NCI-H82 (cell line): ENCODE measurements at regions not wholly inside any gene's neighbourhood (a gene's known extent, or its start where the extent isn't known, plus 50 kb on each side); places are given as distances from the start of the nearest gene placed in this dataset.

ENCODE experiments used
- DNase-seq: peaks from one replicate; lab custom pipeline; 2025; lab: John Stamatoyannopoulos, UW

DNA sequence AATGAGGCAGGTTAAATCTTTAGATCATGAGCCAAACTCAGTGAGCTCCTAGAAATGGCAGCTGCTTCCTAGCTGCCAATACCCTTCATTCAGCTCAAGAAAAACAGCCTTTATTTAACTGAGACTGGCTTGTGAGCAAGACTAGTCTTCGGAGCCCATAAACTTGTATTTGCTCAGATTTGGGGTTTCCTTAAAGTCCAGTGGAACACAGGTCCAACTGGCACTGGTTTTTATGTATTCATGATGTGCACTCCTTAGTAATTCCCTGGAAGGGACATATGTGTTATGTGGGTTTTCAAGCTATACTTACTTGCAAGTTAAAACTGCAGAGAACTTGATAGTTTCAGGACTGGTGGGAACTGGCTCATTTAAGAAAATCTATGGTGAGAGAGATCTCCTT, 380.1 kb upstream of the TMEM132C start:
- DNase-seq, result no peak

DNA sequence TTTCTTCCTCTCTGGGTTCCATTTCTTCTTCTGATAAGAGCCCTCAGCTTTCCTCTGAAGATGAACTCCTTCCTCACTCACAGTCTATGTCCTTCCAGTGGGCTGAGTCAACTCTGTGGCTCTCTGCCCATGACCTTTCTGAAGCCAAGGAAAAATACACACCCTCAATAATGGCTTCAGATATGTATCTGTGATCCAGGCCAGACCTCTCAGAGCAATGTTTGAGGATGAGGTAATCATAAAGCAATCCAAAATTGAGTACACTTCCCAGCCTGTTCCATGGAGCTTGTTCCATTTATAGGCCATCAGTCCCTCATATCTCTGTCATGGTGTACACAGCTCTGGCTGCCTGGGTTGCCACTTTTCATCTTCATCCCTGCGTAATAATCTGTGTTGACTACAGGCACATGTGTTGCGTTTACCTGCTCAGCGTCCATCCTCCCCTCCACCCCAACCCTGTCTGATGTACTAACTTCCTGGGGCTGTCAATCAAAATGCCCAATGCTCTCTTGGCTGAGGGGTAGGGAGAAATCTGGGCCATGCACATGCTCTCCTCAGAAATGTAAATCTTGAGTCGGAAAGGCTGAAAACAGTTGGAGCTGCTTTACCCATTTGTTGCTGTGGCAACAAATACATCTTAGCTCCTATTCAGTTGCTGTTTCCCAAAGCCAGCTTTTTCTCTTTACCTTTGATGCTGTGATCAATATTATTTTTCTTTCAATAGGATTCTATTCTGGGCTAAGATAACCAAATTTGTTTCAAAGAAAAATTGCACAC, 377.8 kb upstream of the TMEM132C start:
- DNase-seq, result no peak

DNA sequence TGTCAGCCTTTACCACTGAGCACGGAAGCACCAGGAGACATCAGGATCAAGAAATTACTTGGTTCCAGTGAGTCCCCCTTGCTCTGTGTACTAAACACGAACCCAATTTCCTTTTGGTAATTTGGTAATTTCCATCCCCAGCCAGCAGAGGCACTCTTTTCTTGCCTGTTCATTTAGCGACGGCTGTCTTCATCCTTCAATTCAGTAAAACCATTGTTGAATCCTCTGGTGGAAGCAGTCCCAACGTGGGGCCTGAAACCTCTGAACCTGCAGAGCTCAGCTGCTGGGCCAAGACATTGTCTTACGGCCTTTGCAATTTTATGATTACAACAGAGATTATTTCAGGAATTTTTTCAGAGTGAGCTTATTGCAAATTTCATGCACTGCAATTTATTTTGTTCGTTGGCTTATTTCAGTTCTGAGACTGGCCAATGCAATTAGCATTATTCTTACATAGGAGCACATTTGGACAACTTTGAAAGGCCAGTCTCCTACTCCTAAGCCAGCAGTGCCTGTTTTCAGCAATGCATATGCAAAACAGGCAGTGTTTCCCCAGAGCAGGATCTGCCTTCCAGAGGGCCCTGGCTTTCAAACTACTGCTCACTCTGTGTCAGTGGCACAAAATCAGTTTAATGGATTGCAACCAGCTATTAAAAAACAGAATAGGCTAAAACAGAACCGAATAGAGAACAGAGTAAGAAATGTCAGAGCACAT, 372.9 kb upstream of the TMEM132C start:
- peak; percentile 43 for DNase-seq

DNA sequence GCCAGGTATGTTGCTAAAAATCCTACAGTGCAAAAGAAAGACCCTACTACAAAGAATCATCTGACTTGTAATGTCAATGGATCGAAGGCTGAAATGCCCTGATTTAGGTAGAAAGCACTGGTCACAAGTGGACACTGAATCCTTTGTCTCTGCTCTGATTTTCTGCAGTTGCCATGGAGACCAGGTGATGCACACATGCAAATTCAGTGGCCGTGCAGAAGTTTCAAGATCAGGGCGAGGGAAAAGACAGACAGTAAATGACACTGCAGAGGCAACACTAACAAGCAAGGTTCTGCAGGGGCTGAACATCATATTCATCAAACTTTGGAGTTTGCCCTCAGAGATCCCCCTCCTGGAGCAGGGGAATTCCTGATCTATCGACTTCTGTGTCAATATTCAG, 370.3 kb upstream of the TMEM132C start:
- DNase-seq, result no peak

DNA sequence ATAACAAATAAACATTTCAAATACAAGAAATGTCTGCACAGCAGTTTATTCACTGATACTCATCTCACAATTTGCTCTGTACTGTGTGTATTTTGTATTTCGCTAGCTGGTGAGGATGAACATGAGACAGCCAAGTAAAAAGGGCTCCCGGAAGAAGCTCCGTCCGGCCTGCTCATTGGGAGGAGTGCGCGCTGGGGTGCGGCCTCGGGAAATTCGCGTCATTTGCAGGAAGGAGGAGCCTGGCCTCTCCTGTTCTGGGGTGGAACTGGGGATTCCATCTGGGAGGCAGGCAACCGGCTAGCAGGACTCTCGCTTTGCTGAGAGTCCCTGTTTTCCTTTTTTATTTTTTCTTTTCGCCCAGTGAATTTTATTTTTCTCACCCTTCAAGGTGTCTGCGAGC, 368.4 kb upstream of the TMEM132C start:
- DNase-seq, result no peak

DNA sequence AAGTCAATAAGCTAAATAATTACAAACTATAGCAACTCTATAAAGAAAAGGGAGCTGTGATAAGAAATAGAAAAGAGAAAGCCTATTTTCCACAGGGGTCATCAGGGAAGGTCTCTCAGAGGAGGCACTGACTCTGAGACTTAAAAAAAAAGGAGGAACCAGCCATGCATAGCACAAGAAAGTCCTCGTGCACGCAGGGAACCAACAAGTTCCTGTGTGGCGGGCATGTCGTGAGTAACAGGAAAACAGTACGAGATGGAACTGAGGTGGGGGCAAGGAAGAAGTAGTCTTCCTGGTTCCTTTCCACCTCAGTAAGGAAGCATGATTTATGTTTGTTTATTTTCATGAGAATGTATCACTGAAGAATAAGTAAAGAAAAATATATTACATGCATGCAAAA, 367.0 kb upstream of the TMEM132C start:
- DNase-seq, result no peak

DNA sequence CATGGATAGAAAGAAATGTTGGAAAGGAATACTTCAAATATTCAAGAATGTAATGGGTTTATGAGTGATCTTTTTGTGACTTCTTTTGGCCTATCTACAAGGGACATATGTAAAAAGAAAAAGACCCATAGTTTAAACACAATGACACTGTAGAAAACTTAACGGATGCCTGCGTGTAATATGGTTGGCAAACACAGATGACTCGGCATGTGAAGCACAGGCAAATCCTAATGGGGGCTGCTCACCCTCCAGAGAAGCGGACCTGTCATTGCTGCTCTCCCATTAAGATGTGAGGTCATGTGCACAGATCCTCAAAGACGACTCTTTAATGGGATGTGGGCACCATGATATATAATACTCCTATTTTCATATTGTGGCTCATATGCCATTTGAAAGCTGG, 366.6 kb upstream of the TMEM132C start:
- DNase-seq, result no peak

DNA sequence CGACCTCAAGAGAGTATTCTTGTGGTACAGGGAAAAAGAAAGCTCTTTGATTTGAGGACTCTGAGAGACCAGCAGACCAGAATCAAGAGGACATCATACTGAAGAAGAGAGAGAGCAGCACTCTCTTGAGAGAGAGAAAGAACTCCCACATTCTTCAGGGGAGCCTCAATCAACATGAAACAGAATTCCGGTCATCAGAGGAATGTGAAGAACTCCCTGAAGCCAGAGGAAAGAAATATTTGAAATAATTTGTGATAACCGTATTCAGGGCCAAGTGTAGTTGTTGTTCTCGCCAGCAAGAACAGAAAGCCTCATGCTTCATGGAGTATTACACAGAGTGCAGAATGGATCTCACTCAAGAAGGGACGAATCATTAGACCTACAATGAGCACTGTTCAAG, 363.8 kb upstream of the TMEM132C start:
- DNase-seq, result no peak

DNA sequence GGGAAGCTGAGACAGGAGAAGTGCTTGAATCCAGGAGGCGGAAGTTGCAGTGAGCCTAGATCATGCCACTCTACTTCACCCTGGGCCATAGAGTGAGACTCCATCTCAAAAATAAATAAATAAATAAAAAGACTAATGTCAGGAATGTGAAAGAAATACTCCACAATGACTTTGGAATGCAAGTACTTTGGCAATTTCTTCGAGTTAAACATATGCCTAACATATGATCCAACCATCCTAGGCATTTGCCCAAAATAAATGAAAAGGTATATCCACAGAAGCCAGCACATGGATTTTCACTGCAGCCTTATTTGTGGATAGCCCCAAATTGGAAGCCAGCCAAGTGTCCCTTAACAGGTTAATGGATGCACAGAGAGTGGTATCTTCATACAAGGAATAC, 357.9 kb upstream of the TMEM132C start:
- no peak for DNase-seq

DNA sequence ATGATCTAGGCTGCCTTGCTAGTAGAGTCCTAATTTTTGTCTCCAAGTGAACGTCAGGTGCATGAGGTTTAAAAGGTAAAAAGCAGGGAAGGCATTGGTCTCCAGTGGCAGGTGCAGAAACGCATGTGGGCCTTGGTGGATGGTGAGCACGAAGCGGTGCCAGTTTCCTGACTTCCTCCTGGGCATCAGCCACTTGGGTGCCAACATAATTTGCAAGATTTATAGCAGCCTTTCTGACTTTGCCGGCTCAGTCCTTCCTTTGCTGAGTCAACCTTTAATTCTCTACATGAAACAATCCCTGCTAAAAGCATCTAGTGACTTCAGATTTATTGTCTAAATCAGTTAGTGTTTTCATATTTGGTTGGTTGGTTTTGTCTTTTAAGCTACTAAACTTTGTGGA, 355.7 kb upstream of the TMEM132C start:
- no peak for DNase-seq

DNA sequence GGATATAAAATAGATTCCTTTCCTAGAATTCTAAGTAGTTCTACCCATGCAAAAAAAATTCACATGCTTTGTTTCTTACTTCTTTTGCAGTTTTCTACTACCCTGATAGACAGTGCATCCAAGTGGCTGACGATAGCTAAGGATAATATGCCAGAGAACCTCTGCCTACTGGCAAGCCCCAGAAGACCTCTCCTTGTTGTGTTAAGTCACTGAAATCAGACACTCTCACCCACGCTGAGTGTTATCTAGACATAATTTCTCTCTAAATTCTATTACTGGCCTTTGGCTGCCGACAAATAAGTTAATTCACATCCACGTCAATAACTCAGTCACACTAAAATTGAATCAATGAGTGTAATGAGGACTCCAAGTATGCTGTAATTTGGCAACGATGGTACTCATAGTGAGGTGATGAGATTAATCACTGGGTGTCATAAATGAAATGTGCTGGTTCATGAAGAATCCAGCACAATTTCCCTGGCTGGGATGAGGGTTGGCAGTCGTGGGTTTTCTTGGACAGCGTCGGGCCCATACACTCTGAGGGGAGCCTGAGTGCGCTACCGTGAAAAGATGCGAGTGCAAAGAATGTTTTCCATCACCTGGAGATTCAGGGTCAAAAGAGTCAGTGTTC, 354.8 kb upstream of the TMEM132C start:
- no peak for DNase-seq

DNA sequence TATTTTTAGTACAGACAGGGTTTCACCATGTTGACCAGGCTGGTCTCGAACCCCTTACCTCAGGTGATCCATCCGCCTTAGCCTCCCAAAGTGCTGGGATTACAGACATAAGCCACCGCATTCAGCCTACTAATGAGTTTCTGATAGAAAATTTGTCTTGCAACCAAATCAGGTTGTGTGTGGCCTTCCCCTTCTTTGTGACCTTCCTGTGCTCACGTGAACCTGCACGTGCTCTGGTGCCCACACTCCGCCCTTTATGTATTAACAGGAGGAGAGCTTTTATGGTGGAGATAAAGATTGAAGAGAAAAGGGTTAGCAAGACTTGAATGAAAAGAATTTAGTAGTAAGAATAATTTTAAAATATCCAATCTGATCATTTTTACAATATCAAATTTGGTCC, 343.5 kb upstream of the TMEM132C start:
- no peak for DNase-seq

DNA sequence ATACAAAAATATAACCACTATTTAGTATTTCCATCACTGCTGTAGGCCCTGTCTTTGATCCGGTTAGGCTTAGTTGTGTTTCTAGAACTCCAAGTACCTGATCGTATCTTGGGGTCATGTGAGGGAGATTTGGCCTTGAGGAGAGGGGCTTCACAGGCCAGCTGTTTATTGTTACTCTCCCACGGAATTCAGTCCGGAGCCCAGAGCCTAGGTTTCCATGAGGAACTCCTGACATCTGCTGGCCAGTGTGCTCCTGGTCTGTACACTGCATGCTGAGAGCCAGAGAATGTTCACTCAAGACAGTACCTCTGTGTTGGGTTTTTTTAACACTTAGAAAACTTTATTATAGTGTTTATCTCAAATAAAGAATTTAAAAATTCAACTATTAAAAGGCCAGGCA, 341.0 kb upstream of the TMEM132C start:
- DNase-seq, result peak; percentile 53

DNA sequence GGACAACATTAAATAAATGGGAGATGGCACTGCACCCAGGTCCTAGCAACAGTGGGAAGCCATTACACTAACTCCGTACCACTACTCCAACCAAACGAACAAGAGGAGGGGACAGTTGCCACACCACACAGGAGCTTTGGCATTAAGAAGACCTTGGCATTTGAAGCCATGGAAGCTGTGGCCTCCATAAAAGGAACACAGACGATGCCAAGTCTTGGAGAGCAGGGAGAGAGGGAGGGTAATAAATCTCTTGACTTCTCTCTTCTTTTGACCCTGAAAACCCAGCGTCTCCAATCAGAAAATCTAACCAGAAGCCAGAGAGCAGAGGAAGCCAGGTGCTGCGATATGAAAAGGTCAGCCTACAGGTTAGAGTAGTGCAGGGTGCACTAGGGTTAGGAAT, 338.8 kb upstream of the TMEM132C start:
- DNase-seq, result no peak

DNA sequence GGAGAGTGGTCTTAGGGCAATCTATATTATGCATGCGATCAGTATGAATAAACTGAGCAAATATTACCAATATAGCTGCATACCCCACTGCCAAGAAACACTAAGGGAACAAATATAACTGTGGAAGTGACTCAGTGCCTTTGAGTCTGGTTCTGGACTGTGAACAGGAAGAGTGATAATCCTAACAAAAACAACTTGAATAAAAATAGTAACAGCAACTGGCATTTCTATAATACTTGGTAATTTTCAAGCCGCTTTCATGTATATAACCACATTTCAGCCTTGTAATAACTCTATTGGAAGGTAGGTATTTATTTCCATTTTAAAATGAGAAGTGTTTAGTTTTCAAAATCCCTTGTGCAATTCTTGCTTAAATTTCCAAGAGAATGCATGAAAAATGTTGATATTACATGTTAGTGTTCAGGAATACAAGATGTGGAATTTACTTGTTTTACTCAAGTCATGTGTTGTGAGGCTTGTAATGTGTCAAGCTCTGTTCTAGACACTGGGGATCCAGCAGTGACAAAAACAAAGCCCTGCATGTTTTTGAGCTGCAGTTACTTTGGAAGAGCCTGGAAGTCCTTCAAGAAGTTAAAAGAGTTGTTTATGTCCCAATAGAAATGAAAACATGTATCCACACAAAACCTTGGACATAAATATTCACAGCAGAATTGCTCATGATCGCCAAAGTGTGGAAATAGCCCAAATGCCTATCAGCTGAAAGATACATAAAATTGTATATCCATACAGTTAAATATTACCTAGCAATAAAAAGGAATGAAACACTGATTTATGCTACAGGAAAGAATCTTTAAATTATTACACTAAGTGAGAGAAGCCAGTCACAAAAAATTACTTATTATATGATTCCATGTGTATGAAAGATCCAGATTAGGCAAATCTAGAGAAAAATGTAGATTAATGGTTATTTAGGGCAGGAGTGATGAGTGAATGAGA, 338.1 kb upstream of the TMEM132C start:
- DNase-seq, result no peak

DNA sequence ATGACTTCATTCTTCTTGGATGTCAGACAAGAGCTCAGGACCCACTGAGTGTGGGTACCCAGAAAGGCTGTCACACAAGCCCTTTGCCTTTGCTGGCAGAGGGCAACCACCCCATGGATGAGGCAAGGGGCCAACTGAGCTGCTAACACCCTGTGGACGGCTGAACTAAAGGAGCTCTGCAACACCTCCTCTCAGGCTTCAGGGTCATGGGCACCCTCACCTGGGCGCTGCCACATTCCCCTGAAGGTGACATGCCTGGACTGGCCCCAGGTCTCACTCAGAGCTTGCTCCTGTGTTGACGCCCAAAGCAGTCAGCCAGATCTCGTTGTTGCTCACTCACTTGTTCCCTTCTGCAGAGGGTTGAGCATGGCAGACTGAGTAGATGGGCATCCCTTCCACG, 336.8 kb upstream of the TMEM132C start:
- no peak for DNase-seq

DNA sequence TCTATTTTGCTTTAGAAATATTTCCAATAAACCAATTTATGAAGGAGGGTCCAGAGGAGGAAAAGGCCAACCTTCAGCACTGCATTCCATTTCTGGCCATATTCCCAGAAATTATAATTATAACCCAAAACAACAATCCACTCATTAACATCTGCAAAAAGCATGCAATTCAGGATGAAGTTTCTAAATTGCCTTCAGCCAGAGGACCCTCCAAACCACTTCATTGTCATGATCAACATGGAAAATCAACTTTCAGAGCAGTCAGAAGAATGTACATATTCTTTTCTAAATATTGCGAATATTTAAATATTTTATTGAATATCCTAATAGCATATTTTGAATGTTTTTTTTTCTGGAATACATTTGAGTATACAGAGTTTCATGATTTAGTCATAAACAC, 332.6 kb upstream of the TMEM132C start:
- DNase-seq, result no peak

DNA sequence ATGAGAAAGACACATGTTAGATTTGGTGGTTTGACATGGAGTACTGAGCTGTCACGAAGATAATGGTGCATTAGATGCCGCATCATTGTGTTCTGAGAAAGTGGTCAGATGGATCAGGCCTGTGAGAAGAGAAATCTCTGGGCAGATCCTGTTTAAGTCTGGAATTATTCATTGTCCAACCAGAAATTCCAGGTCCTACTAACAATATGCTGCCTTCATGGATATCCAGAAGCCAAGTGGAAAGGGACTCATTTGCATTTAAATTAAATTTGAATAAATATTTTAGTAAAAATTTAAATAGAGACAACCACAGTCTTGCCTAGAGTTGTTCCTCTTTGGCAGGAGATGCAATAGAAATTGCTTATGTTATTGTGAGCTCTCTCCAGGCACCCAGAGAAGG, 330.5 kb upstream of the TMEM132C start:
- no peak for DNase-seq

DNA sequence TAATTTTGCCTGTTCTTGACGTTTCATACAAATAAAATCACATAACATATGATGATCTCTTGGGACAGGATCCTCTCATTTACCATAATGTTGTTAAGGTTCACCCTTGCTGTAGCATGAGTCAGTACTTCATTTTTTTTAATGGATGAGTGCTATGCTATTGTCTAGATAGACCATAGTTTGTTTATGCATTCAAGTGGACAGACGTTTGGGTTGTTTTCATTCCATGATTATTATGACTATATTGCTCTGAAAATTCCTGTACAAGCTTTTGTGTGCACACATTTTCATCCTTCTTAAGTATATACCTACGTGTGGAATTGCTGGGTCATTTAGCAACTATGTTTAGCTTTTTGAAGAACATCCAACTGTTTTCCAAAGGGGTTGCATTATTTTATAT, 325.6 kb upstream of the TMEM132C start:
- DNase-seq, result no peak

DNA sequence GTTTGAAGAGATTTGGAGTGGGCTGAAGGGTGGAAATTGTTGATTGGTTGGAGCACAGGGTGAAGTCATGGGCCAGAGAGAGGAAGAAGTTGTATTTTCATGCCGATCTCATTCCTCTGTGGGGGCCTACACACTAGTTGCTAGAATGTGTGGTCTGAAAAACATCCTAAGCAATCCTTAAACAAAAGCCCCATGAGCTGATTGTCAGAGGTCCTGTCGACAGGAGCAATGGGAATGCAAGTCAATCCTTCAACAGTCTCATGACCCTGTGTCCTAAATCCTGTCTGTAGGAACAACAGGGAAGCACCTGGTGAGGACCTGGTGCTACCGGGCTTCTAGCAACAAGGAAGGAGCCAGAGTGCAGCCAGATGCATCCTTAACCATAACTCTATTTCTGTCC, 324.0 kb upstream of the TMEM132C start:
- DNase-seq, result no peak

DNA sequence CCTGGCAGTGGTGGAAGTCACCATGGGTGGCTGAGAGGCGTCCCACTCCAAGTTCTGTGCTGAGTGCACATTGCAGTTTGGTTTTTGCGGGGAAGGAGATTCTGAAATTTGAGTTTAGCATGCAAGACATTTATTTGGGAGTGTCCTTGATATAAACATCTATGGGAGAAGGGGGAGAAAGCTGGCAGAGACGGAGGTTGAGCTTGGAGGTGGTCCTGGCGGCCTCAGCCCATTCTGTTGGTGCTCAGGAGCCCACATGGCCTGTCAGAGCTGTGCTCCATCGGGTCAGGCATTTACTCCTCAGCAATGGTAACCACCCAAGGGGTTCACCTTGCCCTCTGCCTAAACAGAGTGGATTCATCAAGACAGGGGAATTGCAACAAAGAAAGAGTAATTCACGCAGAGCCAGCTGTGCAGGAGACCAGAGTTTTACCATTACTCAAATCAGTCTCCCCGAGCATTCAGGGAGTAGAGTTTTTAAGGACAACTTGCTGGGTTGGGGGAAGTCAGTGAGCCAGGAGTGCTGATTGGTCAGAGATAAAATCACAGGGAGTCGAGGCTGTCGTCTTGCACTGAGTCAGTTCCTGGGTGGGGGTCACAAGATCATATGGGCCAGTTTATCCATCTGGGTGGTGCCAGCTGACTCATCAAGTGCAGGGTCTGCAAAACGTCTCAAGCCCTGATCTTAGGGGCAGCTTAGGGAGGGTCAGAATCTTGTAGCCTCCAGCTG, 323.3 kb upstream of the TMEM132C start:
- DNase-seq, result no peak
